SK-MEL-5 (cell line): ENCODE measurements at regions not wholly inside any gene's neighbourhood (a gene's known extent, or its start where the extent isn't known, plus 50 kb on each side); places are given as distances from the start of the nearest gene placed in this dataset.

ENCODE experiments used
- DNase-seq: peaks from one replicate; pipeline ENCODE4 v3.0.0-alpha.2; 2016; ENCODE audit warnings: low read depth, low spot score
- in situ Hi-C: cut with HindIII; loops from 2 replicates; pipeline ENCODE4 v1.10.0; 2016; ENCODE audit warnings: low sequenced_read_pairs, high pct_unique_total_duplicates, low pct_unique_long_range_greater_than_20kb

DNA sequence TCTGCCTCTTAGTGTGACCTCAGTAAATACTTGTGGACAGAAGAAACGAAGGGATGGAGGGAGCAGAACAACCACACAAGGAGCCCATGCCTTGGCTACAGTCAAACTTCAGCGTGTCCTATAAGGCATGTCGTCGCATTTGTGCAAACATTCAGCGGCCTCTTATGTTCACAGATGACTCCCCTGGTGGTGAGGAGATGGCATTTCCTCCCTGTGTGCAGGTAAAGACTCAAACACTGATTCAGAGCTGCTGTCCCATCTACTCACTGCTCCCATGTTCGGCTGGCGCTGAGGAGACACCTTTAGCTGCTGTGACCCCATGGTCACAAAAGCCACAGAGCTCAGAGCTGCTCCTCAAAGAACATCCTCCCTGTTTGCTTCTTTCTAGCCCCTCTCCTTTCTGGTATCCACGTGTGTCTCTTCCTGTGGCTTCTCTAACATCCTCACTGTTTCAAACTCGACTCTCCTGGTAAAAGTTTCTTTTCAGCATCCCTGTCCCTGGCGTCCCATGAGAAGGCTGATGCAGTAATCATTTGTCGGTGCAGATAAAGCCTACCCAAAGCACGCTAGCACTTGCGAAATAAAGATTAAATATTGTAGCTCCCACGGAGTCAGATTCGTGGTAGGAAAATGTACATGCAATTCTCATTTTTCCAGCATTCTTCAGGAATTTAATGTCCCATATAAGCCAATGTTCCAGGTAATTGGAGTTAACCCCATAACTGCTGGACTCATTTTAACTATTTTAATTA, 124.9 kb upstream of the NEBL start:
- in situ Hi-C loops, result no loop called here
- DNase-seq, result peak; percentile 9

DNA sequence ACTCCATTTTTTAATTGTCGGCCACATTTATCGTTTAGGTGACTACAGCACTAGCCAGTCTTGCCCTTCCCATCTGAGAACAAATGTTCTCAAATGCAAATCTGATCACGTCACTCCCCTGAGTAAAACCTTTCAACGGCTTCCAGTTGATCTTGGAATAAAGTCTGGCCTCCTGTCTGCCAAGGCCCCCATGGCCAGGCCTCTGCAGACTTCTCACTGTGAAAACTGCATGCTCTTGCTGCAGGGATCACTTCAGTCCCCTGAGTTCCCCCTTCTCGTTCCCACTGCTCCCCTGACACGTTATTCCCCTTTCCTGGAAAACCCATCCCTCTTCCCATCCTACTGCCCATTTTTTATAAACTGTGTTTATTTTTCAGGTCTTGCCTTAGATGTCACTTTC, 124.1 kb upstream of the NEBL start:
- DNase-seq, result no peak
- in situ Hi-C loops, result no loop called here

DNA sequence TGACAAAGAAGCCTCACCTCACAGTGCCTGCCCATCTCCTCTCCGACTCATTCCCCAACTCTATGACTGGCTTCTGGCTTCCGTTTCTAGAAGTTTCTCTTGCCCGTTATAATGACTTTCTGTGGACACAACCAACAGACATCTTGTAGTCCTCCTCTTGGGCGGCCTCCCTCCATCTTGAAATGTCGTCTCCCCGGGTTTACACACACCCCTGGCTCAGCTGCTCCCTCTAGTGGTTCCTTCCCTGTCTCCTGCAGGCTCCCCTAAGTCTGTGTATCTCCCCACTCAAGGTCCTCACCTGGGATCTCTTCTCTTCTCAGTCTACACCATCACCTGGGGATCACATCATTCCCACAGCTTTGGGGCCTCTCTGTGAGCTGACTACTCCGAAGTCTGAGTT, 123.4 kb upstream of the NEBL start:
- peak; percentile 63 for DNase-seq
- in situ Hi-C loops, result no loop called here

DNA sequence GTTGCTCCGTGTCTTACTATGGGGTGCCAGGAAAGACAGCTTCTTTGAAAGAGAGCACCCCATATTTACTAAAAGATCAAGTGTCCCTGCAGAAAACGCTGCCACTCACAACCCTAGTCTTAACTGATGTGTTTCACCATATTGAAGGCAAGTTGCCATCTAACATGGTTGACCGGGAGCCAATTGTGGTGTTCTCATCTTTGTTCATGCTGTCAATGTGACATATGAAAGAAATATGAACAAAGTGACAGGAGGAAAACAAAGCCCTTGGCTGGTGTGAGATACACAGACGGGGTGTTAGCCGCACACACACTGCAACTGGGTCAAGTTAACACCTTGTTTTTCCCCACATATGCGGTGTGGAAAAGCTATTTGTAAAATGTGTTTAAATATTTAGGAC, 122.3 kb upstream of the NEBL start:
- no peak for DNase-seq
- in situ Hi-C loops, result no loop called here

DNA sequence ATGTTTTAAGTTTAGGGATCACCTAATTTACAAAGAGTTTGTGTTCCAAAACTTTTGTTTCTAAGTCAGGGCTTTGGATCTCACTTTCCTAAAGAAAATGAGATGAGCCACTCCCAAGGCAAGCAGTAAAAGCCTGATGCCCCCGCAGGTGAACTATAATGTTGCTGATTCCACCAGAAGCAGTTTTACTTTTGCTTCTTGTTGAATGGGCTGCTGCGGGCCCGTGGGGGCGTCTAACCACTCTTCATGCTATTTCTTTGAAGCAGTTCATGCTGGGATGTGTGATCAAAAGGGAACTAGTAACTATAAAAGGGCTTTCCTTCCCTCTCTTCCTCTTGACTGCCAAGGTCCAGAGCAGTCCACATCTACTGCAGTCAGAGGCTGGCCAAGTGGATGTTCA, 118.7 kb upstream of the NEBL start:
- in situ Hi-C loops, result no loop called here
- DNase-seq, result no peak

DNA sequence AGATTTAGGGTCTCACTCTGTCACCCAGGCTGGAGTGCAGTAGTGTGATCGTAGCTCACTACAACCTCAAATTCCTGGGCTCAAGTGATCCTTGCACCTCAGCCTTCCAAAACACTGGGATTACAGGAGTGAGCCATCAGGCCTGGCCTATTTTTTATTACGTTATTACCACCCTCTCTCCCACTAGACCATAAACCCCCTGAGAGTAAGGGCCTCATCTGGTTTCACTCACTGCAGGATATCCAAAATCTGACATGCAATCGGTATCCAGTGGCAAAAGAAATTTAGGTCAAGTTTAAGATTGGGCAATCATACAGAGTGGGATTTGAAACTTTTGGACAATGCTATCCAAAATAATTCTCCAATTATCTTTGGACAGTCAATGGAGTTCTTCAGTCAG, 117.0 kb upstream of the NEBL start:
- in situ Hi-C loops, result no loop called here
- no peak for DNase-seq

DNA sequence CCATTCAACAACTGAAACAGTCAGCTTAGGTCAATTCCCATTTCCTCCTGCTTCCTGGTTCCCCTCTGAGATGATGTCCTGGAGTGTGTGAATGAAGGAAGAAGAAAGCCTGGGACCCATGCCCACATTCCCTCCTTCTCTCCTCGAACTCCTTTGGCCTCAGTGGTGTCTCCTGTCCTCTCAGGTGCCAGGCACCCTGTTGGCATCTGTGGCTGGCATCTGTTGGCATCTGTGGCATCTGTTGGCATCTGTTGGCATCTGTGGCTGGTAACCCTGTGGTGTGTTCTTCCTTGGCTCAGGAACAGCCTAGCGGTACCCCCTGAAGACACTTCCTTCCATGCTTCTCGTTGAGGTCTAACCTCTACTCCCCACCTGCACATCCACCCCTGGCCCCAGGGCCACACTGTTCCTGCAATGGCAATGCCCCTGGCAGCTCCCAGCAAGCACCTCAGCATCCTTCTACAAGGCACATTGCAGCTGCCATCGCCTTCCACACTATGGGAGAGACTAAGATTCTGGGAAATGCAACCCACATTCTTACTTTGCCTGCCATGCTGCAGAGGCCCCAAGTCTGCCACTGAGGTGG, 114.4 kb upstream of the NEBL start:
- in situ Hi-C loops, result no loop called here

DNA sequence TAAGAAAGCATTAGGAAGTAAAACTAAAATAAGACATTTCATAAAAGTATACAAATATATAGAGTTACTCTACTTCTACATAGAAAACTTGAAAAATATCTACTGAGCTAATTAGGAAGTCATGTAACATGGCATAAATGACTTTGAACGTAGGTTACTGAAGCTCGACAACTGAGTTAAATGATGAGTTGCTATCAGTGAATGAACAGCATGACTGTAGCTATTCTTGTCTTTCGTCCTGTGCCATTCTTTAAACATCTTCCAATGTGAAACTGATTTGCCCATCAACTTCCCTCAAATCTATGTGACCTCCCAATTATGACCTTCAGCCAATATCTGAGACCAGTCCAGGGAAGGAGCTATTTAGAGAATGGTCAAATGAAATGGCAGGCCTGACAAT, 113.5 kb upstream of the NEBL start:
- in situ Hi-C loops, result no loop called here
- no peak for DNase-seq

More for the DNA sequence above, 114.4 kb upstream of the NEBL start:
- DNase-seq, result no peak

DNA sequence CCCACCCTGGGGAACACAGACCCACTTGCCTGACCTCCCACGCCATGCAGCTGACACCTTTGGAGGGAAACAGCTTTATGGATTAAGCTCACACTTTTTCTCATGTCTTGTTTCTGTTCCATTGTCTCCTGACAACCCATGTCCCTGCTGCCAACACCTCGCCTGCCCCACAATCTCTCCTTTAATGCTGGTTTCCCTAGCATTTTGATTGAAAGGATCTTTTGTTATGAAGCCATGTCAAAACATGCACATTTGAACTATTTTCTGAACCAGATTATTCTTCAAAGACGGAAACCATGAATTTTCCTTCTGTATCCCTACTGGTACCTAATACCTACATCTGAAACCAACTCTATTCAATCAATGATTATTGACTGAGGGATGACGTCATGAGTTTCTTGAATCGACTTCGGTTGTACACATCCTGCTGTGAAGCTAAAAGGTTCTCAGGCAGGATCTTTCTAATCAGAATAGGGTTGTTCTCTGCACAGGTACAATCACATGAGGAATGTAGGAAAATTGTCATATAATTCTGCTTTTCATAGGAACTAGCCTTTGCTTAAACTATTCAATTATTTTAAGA, 106.2 kb upstream of the NEBL start:
- DNase-seq, result no peak
- in situ Hi-C loops, result no loop called here

DNA sequence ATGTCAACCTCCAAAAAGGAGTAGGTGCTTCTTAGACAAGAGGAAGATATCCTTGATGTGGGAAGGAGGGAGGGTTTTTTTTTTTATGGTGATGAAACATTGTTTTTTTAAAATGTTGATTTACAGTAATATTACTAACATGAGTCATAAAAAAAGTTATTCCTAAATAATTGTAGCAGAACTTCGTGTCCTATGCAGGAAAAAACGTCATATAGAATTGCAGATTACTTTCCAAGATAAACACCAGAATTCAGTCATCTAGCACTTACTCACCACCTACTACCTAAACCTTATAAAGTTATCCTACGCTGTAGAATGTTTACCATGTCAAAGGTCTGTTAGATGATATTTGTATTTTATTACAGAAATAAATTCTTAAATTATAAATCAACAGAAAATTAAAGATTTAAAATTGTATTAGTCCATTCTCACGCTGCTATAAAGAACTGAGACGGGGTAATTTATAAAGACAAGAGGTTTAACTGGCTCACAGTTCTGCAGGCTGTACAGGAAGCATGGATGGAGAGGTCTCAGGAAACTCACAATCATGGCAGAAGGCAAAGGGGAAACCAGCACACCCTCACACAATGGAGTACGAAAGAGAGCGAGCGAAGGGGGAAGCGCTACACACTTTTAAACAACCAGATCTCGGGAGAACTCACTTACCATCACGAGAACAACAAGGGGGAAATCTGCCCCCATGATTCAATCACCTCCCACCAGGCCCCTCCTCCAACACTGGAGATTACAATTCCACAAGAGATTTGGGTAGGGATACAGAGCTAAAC, 105.2 kb upstream of the NEBL start:
- DNase-seq, result no peak
- in situ Hi-C loops, result no loop called here

DNA sequence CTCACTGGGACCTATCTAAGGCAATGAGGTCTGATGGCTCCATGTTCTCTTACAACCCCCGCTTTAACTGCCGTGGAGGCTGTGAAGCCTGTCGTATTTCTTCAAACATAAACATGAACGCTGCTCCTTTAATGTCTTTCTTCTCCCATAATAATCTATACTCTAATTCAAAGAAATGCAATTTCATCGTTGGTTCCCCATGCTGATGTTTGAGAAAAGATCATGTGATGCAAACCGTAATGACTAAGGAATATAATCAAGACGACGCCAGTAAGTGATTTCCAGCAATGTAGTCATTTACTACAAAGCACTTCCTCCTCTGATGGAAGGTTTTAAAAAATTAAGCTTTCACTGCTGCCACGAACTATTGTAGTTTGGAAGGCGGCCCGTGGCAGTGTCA, 102.6 kb upstream of the NEBL start:
- in situ Hi-C loops, result no loop called here

DNA sequence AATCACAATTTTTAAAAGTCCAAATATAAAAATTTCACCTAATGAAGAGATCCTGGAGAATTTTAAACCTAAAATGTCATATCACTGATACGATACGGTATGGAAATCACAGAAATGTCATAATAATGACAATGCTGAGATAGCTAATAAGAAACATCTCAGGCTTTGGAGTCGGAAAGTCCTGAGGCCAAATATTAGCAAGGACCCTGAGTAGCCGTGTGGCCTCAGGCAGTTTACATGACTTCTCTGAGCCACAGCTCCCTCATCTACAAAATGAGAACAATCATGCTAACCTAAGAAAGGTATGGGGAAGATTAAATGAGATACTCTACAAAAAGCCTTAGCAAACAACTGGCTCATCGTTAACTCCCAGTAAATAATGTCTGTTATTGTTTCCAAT, 100.9 kb upstream of the NEBL start:
- in situ Hi-C loops, result no loop called here
- no peak for DNase-seq

More for the DNA sequence above, 102.6 kb upstream of the NEBL start:
- DNase-seq, result no peak

DNA sequence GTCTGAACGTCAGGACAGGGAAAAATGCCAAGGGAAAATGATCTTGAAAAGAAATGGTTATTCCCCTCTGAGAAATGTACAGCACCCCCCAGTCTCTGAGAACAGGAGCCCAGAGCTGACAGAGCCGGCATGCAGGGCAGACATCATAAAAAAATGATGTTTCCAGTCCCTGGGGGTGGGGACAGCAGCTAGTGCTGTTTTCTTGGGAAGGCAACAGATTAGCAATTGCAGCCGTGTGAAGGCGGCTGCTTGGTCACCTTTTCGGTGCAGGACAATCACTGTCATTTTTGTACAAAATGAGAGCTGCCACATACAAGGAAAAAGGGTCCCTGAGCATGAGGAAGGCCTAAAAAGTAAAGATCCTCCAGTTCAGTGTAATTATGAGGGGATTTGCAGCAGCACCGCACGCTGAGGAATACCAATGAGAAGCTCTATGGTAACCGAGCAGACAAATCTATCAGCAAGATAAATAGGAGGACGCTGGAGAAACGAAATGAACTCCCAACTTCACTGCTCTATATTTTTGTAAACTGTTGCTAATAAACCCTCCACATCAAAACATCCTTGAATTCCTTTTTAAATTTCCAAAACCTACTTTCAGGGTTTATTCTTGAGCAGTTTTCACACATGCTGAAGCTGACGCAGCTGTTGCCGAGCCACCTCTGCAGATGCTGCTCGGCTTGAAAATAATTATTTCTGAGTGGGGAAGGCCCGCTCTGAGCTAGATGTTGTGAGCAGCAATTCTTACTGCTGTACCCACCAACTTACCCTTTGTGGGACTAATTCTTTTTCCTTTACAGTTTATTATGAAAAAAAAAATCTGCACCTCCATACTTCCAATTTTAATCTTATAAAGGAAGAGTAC, 98.2 kb upstream of the NEBL start:
- DNase-seq, result no peak

DNA sequence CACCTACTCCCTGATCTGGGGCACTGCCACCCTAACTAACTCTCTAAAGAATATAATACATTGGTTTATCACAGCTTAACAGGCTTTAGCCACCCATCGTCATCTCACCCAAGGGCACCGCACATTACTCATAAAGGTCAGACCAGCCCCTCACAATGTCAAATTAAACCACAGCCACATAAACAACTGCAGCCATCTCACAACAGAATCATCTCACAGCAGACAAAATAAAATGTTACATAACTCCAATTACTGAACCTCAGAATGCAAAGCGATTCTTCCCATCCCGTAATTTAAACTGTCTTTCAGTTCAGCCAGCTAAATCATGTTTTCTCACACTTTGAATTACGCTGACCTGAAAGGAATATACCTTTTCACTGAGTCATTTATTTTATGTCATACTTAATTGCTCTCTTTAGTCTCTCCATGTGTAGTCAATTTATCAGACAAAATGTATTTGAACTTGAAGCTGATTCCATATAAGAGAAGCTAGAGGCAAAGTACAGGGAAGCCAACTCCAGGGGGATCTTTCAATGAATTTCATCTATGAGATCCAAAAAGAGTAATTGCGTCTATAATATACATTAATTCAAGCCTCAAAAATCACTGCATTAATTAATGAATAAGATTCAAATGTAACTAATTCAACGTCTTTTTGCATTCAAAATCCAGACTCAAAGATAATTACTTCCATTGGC, 96.9 kb upstream of the NEBL start:
- DNase-seq, result no peak
- in situ Hi-C loops, result no loop called here

More for the DNA sequence above, 98.2 kb upstream of the NEBL start:
- in situ Hi-C loops, result no loop called here

DNA sequence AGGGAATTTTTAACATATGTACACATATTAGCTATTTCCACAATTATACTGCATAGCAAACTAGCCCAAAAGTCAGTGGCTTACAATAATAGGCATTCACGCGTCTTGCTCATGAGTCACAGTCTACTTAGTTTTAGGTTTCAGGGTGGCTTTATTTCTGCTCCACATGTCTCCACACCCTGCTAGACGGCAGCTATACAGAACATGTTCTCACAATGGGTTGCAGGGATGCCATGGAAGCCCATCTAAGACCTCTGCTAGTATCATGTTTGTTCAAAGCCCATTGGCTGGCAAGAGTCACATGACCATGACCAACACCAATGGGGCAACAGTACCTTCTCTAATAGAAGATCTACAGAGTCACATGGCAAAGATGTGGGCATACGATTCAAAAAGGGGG, 96.3 kb upstream of the NEBL start:
- in situ Hi-C loops, result no loop called here
- DNase-seq, result no peak

DNA sequence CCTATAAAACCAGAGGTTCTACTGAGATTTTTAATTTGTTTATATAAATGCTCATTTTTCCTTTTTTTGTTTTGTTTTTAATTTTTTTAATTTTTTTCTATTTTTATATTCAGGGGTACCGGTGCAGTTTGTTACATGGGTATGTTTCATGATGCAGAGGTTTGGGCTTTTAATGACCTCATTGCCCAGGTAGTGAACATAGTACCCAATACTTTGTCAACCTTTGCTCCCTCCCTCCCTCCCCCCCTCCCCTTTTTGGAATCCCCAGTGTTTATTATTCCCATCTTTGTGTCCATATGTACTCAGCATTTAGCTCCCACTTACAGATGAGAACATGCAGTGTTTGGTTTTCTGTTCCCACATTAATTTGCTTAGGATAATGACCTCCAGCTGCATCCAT, 94.4 kb upstream of the NEBL start:
- in situ Hi-C loops, result no loop called here
- no peak for DNase-seq

DNA sequence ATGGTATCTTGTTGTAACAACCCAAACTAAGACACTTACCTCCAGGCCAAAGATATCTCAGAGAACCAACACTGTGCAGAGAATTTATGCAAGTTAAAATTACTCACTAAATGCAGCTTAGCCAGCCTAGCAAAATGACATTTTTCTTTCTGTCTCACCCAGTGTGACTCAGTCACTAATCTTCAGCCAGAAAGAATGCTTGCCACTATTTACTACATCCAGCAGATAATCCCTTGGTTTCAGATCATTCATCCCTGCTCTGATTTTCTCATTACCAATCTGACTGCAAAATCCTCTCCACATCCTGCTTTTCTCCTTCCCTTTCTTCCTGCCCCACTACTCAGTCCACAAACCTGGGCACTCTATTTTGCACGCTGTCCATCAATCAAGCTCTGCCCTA, 93.5 kb upstream of the NEBL start:
- in situ Hi-C loops, result no loop called here
- DNase-seq, result no peak
